Sigmoid colon (tissue), 4 donors: ENCODE measurements at regions not wholly inside any gene's neighbourhood (a gene's known extent, or its start where the extent isn't known, plus 50 kb on each side); places are given as distances from the start of the nearest gene placed in this dataset.

Source experiments
- EP300 ChIP-seq, 4 donors: sonication (generic); formaldehyde crosslinking; IDR thresholded peaks; one replicate each; pipeline ENCODE4 v1.6.1; 2017; ENCODE audit warnings: antibody characterized with exemption in 4 of 4
- POLR2AphosphoS5 ChIP-seq, 4 donors: sonication (generic); formaldehyde crosslinking; IDR thresholded peaks; one replicate each; pipeline ENCODE4 v1.6.1; 2017; ENCODE audit warnings: antibody characterized with exemption in 4 of 4
- TF ChIP-seq, protein P1 (sequence below), 4 experiments: fragments of 450-650 bp in 3 of 4; fragments of 200-600 bp in 1 of 4; IDR thresholded peaks; one replicate each; pipeline ENCODE4 v1.5.1; 2016 to 2019; ENCODE audit warnings: antibody characterized with exemption in 4 of 4, mild to moderate bottlenecking in 3 of 4, moderate library complexity in 2 of 4

DNA sequence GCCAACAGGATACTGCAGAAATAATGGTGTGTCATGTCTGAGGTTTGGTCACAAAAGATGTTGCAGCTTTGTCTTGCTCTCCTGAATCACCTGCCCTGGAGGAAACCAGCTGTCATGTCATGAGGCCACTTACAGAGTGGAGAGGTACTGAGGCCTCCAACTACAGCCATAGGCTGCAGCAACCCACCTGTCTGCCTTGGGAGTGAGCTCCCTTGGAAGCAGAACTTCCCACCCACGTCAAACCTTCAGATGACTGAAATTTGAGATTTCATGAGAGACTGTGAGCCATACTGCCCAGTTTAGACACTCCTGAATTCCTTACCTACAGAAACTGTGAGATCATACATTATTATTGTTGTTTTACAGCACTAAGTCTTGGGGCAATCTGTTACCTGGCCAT lies 475.9 kb downstream of the HS3ST3B1 start:
- TF ChIP-seq, protein P1, sequence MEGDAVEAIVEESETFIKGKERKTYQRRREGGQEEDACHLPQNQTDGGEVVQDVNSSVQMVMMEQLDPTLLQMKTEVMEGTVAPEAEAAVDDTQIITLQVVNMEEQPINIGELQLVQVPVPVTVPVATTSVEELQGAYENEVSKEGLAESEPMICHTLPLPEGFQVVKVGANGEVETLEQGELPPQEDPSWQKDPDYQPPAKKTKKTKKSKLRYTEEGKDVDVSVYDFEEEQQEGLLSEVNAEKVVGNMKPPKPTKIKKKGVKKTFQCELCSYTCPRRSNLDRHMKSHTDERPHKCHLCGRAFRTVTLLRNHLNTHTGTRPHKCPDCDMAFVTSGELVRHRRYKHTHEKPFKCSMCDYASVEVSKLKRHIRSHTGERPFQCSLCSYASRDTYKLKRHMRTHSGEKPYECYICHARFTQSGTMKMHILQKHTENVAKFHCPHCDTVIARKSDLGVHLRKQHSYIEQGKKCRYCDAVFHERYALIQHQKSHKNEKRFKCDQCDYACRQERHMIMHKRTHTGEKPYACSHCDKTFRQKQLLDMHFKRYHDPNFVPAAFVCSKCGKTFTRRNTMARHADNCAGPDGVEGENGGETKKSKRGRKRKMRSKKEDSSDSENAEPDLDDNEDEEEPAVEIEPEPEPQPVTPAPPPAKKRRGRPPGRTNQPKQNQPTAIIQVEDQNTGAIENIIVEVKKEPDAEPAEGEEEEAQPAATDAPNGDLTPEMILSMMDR (IDR thresholded peaks at IDR 0.05) = no peak
- TF ChIP-seq POLR2AphosphoS5 (IDR thresholded peaks at IDR 0.05) = no peak
- no peak for TF ChIP-seq EP300 (IDR thresholded peaks at IDR 0.05)
